ENCODE measurements at regions not wholly inside any gene's neighbourhood (a gene's known extent, or its start where the extent isn't known, plus 50 kb on each side); places are given as distances from the start of the nearest gene placed in this dataset.
"Not testable (repeated sequence)": the region's sequence is repeated elsewhere in the genome, so short reads cannot be mapped to it uniquely, and the experiment has no call there.

- no peaks in the 10 kb centered on the region for H3K79me2 ChIP-seq (ENCODE audit: insufficient read depth, low read length)
- no peak for ATAC-seq (ENCODE audit: insufficient read depth, low read depth)
- TF ChIP-seq CTCF (IDR thresholded peaks at IDR 0.05; ENCODE audit: borderline replicate concordance, extremely low read depth, low read length, poor library complexity, severe bottlenecking) (no peak), EZH2 (IDR thresholded peaks at IDR 0.05; ENCODE audit: borderline replicate concordance, low read depth, low read length, severe bottlenecking) (no peak)
Observed at GRCh38 chr2:131657895-131658768, 130.4 kb downstream of the CCDC74A start.

GRCh38 chr2:131658769-131659131 lies 131.1 kb downstream of the CCDC74A start:
- H4K20me1 ChIP-seq (ENCODE audit: insufficient read depth, low read length) = no peaks in the 10 kb centered on the region
- H2AFZ ChIP-seq (ENCODE audit: low read depth, low read length) = no peak overlapping the region
- no peak overlapping the region for H3K4me2 ChIP-seq (ENCODE audit: insufficient read depth, low read length)
- DNase-seq (no peak), ATAC-seq (ENCODE audit: insufficient read depth, low read depth) (no peak)
- H3K27me3 ChIP-seq (ENCODE audit: insufficient read depth, low read length, poor library complexity) = no peaks in the 10 kb centered on the region
- H3K4me1 ChIP-seq (ENCODE audit: insufficient read depth, low read length) = no peaks in the 10 kb centered on the region
- H3K27ac ChIP-seq (ENCODE audit: low read length) = no peak overlapping the region
- no peaks in the 10 kb centered on the region for H3K9me3 ChIP-seq (ENCODE audit: insufficient read depth, low read length, severe bottlenecking)
- no peak for TF ChIP-seq CTCF (IDR thresholded peaks at IDR 0.05; ENCODE audit: borderline replicate concordance, extremely low read depth, low read length, poor library complexity, severe bottlenecking)
- TF ChIP-seq EZH2 (IDR thresholded peaks at IDR 0.05; ENCODE audit: borderline replicate concordance, low read depth, low read length, severe bottlenecking) = no peak
- no peak overlapping the region for H3K9ac ChIP-seq (ENCODE audit: low read depth, low read length)
- H3K36me3 ChIP-seq (ENCODE audit: insufficient read depth, low read length) = no peaks in the 10 kb centered on the region
- no peaks in the 10 kb centered on the region for H3K79me2 ChIP-seq (ENCODE audit: insufficient read depth, low read length)
- H3K4me3 ChIP-seq (ENCODE audit: low read depth in 1 of 2, low read length in 2 of 2) = no peak overlapping the region

More at GRCh38 chr2:131657895-131658768, 130.4 kb downstream of the CCDC74A start:
- no peak overlapping the region for H3K27ac ChIP-seq (ENCODE audit: low read length)
- no peak overlapping the region for H3K9ac ChIP-seq (ENCODE audit: low read depth, low read length)
- no peak overlapping the region for H3K4me3 ChIP-seq (ENCODE audit: low read depth in 1 of 2, low read length in 2 of 2)
- H3K9me3 ChIP-seq (ENCODE audit: insufficient read depth, low read length, severe bottlenecking) = no peaks in the 10 kb centered on the region
- no peak overlapping the region for H3K4me2 ChIP-seq (ENCODE audit: insufficient read depth, low read length)
- no peaks in the 10 kb centered on the region for H3K27me3 ChIP-seq (ENCODE audit: insufficient read depth, low read length, poor library complexity)
- no peak for DNase-seq
- H3K4me1 ChIP-seq (ENCODE audit: insufficient read depth, low read length) = no peaks in the 10 kb centered on the region
- no peaks in the 10 kb centered on the region for H3K36me3 ChIP-seq (ENCODE audit: insufficient read depth, low read length)
- no peaks in the 10 kb centered on the region for H4K20me1 ChIP-seq (ENCODE audit: insufficient read depth, low read length)
- no peak overlapping the region for H2AFZ ChIP-seq (ENCODE audit: low read depth, low read length)

GRCh38 chr2:131659168-131659572 lies 131.5 kb downstream of the CCDC74A start:
- Histone ChIP-seq H3K27ac (ENCODE audit: low read length) (no peak overlapping the region), H4K20me1 (ENCODE audit: insufficient read depth, low read length) (no peaks in the 10 kb centered on the region), H2AFZ (ENCODE audit: low read depth, low read length) (no peak overlapping the region), H3K27me3 (ENCODE audit: insufficient read depth, low read length, poor library complexity) (no peaks in the 10 kb centered on the region), H3K79me2 (ENCODE audit: insufficient read depth, low read length) (no peaks in the 10 kb centered on the region), H3K4me1 (ENCODE audit: insufficient read depth, low read length) (no peaks in the 10 kb centered on the region), H3K36me3 (ENCODE audit: insufficient read depth, low read length) (no peaks in the 10 kb centered on the region), H3K4me2 (ENCODE audit: insufficient read depth, low read length) (no peak overlapping the region), H3K9me3 (ENCODE audit: insufficient read depth, low read length, severe bottlenecking) (no peaks in the 10 kb centered on the region), H3K4me3 (ENCODE audit: low read depth in 1 of 2, low read length in 2 of 2) (no peak overlapping the region), H3K9ac (ENCODE audit: low read depth, low read length) (no peak overlapping the region)
- DNase-seq (no peak), ATAC-seq (ENCODE audit: insufficient read depth, low read depth) (no peak)
- no peak for TF ChIP-seq EZH2 (IDR thresholded peaks at IDR 0.05; ENCODE audit: borderline replicate concordance, low read depth, low read length, severe bottlenecking)
- no peak for TF ChIP-seq CTCF (IDR thresholded peaks at IDR 0.05; ENCODE audit: borderline replicate concordance, extremely low read depth, low read length, poor library complexity, severe bottlenecking)

- not testable (repeated sequence) for H3K4me2 ChIP-seq (ENCODE audit: insufficient read depth, low read length); H3K36me3 ChIP-seq (ENCODE audit: insufficient read depth, low read length); ATAC-seq (ENCODE audit: insufficient read depth, low read depth)
Observed at GRCh38 chr2:131661101-131661782, 133.6 kb downstream of the CCDC74A start.

GRCh38 chr2:131661884-131662535 lies 134.3 kb downstream of the CCDC74A start:
- ATAC-seq (ENCODE audit: insufficient read depth, low read depth); H3K4me2 ChIP-seq (ENCODE audit: insufficient read depth, low read length); H3K36me3 ChIP-seq (ENCODE audit: insufficient read depth, low read length); H3K27ac ChIP-seq (ENCODE audit: low read length); H3K9me3 ChIP-seq (ENCODE audit: insufficient read depth, low read length, severe bottlenecking); H3K4me1 ChIP-seq (ENCODE audit: insufficient read depth, low read length); H3K27me3 ChIP-seq (ENCODE audit: insufficient read depth, low read length, poor library complexity); DNase-seq; H3K79me2 ChIP-seq (ENCODE audit: insufficient read depth, low read length); H3K9ac ChIP-seq (ENCODE audit: low read depth, low read length); H2AFZ ChIP-seq (ENCODE audit: low read depth, low read length); H3K4me3 ChIP-seq (ENCODE audit: low read depth in 1 of 2, low read length in 2 of 2); H4K20me1 ChIP-seq (ENCODE audit: insufficient read depth, low read length): not testable (repeated sequence)

More at GRCh38 chr2:131661101-131661782, 133.6 kb downstream of the CCDC74A start:
- H3K9me3 ChIP-seq (ENCODE audit: insufficient read depth, low read length, severe bottlenecking); H2AFZ ChIP-seq (ENCODE audit: low read depth, low read length); H3K79me2 ChIP-seq (ENCODE audit: insufficient read depth, low read length); H3K4me3 ChIP-seq (ENCODE audit: low read depth in 1 of 2, low read length in 2 of 2); H3K4me1 ChIP-seq (ENCODE audit: insufficient read depth, low read length); H3K9ac ChIP-seq (ENCODE audit: low read depth, low read length); H4K20me1 ChIP-seq (ENCODE audit: insufficient read depth, low read length); H3K27ac ChIP-seq (ENCODE audit: low read length); H3K27me3 ChIP-seq (ENCODE audit: insufficient read depth, low read length, poor library complexity); DNase-seq: not testable (repeated sequence)

Measured in DND-41 (cell line).